HL-60 (cell line): ENCODE measurements at regions not wholly inside any gene's neighbourhood (a gene's known extent, or its start where the extent isn't known, plus 50 kb on each side); places are given as distances from the start of the nearest gene placed in this dataset.
"Not testable (repeated sequence)": the region's sequence is repeated elsewhere in the genome, so short reads cannot be mapped to it uniquely, and the experiment has no call there.

ENCODE experiments used
- POLR2AphosphoS5 ChIP-seq: IDR thresholded peaks from 2 replicates; pipeline ENCODE4 v1.6.1; 2012; ENCODE audit warnings: low read depth
- REST ChIP-seq: IDR thresholded peaks from 2 replicates; pipeline ENCODE4 v1.6.1; 2012; ENCODE audit warnings: low read depth; ENCODE audit not compliant: insufficient replicate concordance
- SPI1 ChIP-seq: IDR thresholded peaks from 2 replicates; pipeline ENCODE4 v1.6.1; 2012; ENCODE audit warnings: low read depth, mild to moderate bottlenecking, borderline replicate concordance
- TF ChIP-seq, protein P1 (sequence below): IDR thresholded peaks from one replicate; pipeline ENCODE4 v1.5.1; 2011; ENCODE audit warnings: low read length, control low read depth, inconsistent platforms; ENCODE audit not compliant: insufficient read depth

DNA sequence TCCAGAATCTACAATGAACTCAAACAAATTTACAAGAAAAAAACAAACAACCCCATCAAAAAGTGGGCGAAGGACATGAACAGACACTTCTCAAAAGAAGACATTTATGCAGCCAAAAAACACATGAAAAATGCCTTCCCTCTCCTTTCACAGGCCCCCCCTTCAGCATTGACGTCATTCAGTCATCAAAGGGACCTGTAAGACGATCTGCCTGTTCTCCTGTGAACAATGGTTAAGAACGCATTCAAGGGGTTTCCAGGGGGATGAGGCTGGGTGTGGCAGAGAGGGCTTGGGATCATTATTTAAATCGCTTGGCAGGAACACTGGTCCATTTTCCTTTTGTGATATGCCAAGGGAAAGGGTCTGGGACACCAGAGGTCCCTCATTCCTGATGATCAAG is 110.7 kb upstream of the PELI2 start:
- not testable (repeated sequence) for TF ChIP-seq REST, POLR2AphosphoS5, SPI1
- TF ChIP-seq, protein P1, sequence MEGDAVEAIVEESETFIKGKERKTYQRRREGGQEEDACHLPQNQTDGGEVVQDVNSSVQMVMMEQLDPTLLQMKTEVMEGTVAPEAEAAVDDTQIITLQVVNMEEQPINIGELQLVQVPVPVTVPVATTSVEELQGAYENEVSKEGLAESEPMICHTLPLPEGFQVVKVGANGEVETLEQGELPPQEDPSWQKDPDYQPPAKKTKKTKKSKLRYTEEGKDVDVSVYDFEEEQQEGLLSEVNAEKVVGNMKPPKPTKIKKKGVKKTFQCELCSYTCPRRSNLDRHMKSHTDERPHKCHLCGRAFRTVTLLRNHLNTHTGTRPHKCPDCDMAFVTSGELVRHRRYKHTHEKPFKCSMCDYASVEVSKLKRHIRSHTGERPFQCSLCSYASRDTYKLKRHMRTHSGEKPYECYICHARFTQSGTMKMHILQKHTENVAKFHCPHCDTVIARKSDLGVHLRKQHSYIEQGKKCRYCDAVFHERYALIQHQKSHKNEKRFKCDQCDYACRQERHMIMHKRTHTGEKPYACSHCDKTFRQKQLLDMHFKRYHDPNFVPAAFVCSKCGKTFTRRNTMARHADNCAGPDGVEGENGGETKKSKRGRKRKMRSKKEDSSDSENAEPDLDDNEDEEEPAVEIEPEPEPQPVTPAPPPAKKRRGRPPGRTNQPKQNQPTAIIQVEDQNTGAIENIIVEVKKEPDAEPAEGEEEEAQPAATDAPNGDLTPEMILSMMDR = not testable (repeated sequence)
